ENCODE measurements at regions not wholly inside any gene's neighbourhood (a gene's known extent, or its start where the extent isn't known, plus 50 kb on each side); places are given as distances from the start of the nearest gene placed in this dataset.

- no peak overlapping the region for H3K4me3 ChIP-seq (ENCODE audit: low read depth, low read length)
- DNase-seq (ENCODE audit: low read depth) = no peak
- no peak for TF ChIP-seq CTCF (IDR thresholded peaks at IDR 0.05; ENCODE audit: control insufficient read depth, extremely low read depth, insufficient read depth)
These were observed 296.1 kb downstream of the HHIPL2 start for GRCh38 chr1:222251847-222252246.

- DNase-seq (ENCODE audit: low read depth) = no peak
- no peak for TF ChIP-seq CTCF (IDR thresholded peaks at IDR 0.05; ENCODE audit: control insufficient read depth, extremely low read depth, insufficient read depth)
- no peak overlapping the region for H3K4me3 ChIP-seq (ENCODE audit: low read depth, low read length)
These were observed 297.5 kb downstream of the HHIPL2 start for GRCh38 chr1:222250376-222250775.

DNA sequence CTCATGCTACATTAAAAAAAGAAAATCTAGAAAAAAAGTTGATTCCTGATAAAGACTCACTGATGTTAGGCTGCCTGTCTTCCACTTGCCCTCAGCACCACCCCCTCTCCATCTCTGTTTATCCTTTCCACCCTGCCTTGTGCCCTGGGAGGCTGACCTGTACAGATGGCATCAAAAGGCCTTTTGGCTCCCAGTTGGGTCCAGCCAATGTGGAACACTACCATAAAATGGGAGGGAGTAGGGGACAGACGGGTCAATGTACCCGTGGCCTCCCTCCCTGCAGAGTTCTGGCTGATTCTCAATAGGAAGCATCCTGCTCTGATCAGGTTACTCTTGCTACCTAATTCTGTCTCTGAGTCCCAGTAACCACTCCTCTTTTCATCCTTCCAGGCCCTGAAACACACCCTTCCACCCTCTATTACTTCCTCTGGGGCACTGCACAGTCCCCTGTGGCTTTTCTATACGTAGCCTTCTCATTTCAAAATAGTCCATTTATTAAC is 300.0 kb downstream of the HHIPL2 start:
- H3K4me3 ChIP-seq (ENCODE audit: low read depth, low read length) = no peak overlapping the region
- DNase-seq (ENCODE audit: low read depth) = no peak
- no peak for TF ChIP-seq CTCF (IDR thresholded peaks at IDR 0.05; ENCODE audit: control insufficient read depth, extremely low read depth, insufficient read depth)

DNA sequence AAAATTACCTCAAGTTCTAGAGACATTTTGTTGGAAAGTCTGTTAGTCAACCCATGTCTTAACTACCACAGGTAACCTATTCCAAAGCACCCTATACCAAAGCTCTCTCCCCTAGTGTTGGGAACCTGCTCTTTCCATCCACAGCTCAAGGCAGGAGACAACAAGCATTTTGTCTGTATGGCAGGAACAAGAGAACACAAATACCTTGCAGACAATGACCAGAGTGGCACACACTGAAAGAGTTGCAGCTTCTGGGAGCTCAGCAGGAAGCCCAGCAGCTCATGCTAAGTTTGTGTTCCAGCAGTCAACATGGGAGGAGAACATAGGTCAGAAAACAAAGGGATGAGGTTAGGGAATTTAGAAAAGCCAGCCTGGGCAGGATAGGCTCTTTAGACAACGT is 300.8 kb downstream of the HHIPL2 start:
- DNase-seq (ENCODE audit: low read depth) = no peak
- no peak for TF ChIP-seq CTCF (IDR thresholded peaks at IDR 0.05; ENCODE audit: control insufficient read depth, extremely low read depth, insufficient read depth)
- H3K4me3 ChIP-seq (ENCODE audit: low read depth, low read length) = no peak overlapping the region

DNA sequence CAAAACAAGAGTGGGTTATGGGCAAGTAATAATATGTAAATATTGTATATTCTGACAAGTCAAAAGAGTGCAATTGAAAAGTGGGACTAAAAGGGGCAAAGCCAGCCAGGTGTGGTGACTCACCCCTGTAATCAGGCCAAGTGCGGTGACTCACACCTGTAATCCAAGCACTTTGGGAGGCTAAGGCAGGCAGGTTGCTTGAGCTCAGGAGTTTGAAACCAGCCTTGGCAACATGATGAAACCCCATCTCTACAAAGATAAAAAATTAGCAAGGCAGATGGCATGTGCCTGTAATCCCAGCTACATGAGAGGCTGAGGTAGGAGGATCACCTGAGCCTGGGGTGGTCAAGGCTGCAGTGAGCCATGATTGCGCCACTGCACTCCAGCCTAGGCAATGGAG is 304.0 kb downstream of the HHIPL2 start:
- no peak for TF ChIP-seq CTCF (IDR thresholded peaks at IDR 0.05; ENCODE audit: control insufficient read depth, extremely low read depth, insufficient read depth)
- H3K4me3 ChIP-seq (ENCODE audit: low read depth, low read length) = no peak overlapping the region
- DNase-seq (ENCODE audit: low read depth) = no peak

- no peak overlapping the region for H3K4me3 ChIP-seq (ENCODE audit: low read depth, low read length)
- no peak for DNase-seq (ENCODE audit: low read depth)
- TF ChIP-seq CTCF (IDR thresholded peaks at IDR 0.05; ENCODE audit: control insufficient read depth, extremely low read depth, insufficient read depth) = no peak
These were observed 305.4 kb downstream of the HHIPL2 start for GRCh38 chr1:222242492-222242891.

GRCh38 chr1:222241410-222241809 is 306.5 kb downstream of the HHIPL2 start:
- no peak for DNase-seq (ENCODE audit: low read depth)
- no peak for TF ChIP-seq CTCF (IDR thresholded peaks at IDR 0.05; ENCODE audit: control insufficient read depth, extremely low read depth, insufficient read depth)
- H3K4me3 ChIP-seq (ENCODE audit: low read depth, low read length) = no peak overlapping the region
